ENCODE measurements at regions not wholly inside any gene's neighbourhood (a gene's known extent, or its start where the extent isn't known, plus 50 kb on each side); places are given as distances from the start of the nearest gene placed in this dataset.

- TF ChIP-seq CTCF (IDR thresholded peaks at IDR 0.05) = no peak
- TF ChIP-seq POLR2AphosphoS5 (IDR thresholded peaks at IDR 0.05; ENCODE audit: low read depth, low read length) = no peak
- no peak for TF ChIP-seq EZH2phosphoT487 (IDR thresholded peaks at IDR 0.05; ENCODE audit: borderline replicate concordance, low read depth)
- no peak for TF ChIP-seq USF2 (IDR thresholded peaks at IDR 0.05; ENCODE audit: borderline replicate concordance, low read depth, low read length)
- no peak for TF ChIP-seq FOXM1 (IDR thresholded peaks at IDR 0.05; ENCODE audit: low read depth)
- TF ChIP-seq MAX (IDR thresholded peaks at IDR 0.05; ENCODE audit: low read depth) = no peak
- TF ChIP-seq CHD2 (IDR thresholded peaks at IDR 0.05; ENCODE audit: low read length, partially characterized antibody) = no peak
- TF ChIP-seq RXRA (IDR thresholded peaks at IDR 0.05; ENCODE audit: borderline replicate concordance, low read depth) = no peak
- no peak for TF ChIP-seq PBX3 (IDR thresholded peaks at IDR 0.05)
- TF ChIP-seq JUND (IDR thresholded peaks at IDR 0.05) = no peak
- TF ChIP-seq RCOR1 (IDR thresholded peaks at IDR 0.05; ENCODE audit: low read length) = no peak
- no peak for TF ChIP-seq IRF3 (IDR thresholded peaks at IDR 0.05; ENCODE audit: low read depth, low read length)
- no peak for TF ChIP-seq EP300 (IDR thresholded peaks at IDR 0.05; ENCODE audit: borderline replicate concordance in 1 of 2, low read depth in 1 of 2, low read length in 1 of 2)
- no peak for TF ChIP-seq SMC3 (IDR thresholded peaks at IDR 0.05; ENCODE audit: low read depth, low read length)
Measured at GRCh38 chr5:148739524-148739923, 85.2 kb upstream of the HTR4 start.
